GM18505 (cell line): ENCODE measurements at regions not wholly inside any gene's neighbourhood (a gene's known extent, or its start where the extent isn't known, plus 50 kb on each side); places are given as distances from the start of the nearest gene placed in this dataset.
"Not testable (repeated sequence)": the region's sequence is repeated elsewhere in the genome, so short reads cannot be mapped to it uniquely, and the experiment has no call there.

ENCODE experiments used
- ATAC-seq: cut with Tn5 transposase; IDR thresholded peaks from one replicate; pipeline ENCODE4 v1.9.1; 2021; ENCODE audit not compliant: unreplicated experiment
- POLR2A ChIP-seq: IDR thresholded peaks from 4 replicates; pipeline ENCODE4 v1.6.1; 2011; ENCODE audit warnings: borderline replicate concordance; ENCODE audit not compliant: insufficient read depth, insufficient read length; ENCODE audit errors: extremely low read depth

DNA sequence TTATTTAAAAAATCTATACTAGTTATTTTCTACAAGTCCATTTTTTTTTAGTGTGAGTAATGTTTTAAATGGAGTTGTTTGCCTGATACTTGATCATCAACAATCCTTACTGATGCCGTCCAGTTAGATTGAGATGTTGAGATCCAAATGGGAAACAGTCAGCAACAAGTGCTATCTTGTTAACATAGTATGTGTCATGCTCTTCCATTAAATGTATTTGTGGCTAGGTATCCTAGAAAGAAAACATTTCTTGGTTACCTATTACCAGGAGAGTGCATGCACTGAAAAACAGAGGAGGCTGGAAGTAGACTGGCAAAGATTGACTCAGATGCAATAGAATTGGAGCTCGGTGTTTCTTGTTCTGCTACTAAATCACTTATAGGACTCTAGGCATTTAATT, 123.4 kb upstream of the MAN2A1 start:
- no peak for ATAC-seq
- no peak for TF ChIP-seq POLR2A

DNA sequence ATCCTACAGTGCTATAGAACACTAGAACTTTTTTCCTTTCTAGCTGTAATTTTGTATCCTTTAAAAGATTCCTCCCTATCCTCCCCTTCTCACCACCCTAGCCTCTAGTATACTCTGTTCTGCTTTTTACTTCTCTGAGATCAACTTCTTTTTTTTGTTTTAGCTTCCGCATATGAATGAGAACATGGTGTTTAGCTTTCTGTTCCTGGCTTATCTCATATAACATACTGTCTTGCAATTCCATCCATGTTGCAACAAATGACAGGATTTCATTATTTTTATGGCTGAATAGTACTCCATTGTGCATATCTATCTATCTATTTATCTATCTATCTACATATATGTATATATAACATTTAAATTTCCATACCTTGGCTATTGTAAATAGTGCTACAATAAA, 126.0 kb upstream of the MAN2A1 start:
- ATAC-seq, result no peak
- TF ChIP-seq POLR2A, result no peak

DNA sequence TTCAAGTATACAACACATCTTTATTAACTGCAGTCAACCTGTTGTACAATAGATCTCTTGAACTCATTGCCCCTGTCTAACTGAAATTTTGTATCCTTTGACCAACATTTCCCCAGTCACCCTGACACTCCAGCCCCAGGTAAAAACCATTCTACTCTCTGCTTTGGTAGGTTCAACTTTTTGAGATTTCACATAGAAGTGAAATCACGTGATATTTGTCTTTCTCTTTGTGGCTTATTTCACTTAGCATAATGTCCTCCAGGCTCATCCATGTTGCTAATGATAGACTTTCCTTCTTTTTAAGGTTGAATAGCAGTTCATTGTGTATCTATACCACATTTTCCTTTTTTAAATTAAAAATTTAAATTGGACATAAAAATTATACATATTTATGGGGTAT, 126.5 kb upstream of the MAN2A1 start:
- TF ChIP-seq POLR2A, result no peak
- no peak for ATAC-seq

DNA sequence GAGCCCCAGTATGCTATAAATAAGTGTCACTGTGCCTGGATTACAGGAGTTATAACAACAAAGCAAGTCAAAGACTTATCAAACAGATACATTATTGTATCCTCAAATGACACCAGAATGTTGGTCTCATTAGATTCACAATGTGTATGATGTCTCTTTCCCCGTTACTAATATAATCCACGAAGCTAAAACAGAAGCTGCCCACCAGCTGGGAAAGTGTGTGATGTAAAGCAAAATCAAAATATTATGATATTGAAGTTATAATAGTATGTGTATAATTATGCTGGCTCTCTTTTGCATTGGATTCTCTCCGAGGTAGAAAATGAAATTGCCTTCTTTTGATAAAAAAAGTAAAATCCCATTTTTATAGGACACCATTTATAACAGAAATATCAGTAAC, 127.3 kb upstream of the MAN2A1 start:
- ATAC-seq, result no peak
- TF ChIP-seq POLR2A, result no peak

DNA sequence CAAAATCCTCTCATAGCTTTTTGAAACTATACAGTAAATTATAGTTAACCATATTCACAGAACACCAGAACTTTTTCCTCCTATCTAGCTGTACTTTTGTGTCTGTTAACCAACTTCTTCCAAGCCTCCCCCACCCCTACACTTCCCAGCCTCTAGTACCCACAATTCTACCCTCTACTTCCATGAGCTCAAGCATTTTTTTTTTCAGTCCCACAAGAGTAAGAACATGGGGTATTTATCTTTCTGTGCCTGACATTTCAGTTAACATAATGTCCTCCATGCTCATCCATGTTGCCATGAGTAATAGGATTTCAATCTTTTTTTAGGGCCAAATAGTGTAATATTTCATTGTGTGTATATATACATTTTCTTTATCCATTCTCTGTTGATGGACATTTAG, 128.3 kb upstream of the MAN2A1 start:
- TF ChIP-seq POLR2A, result no peak
- ATAC-seq, result no peak

DNA sequence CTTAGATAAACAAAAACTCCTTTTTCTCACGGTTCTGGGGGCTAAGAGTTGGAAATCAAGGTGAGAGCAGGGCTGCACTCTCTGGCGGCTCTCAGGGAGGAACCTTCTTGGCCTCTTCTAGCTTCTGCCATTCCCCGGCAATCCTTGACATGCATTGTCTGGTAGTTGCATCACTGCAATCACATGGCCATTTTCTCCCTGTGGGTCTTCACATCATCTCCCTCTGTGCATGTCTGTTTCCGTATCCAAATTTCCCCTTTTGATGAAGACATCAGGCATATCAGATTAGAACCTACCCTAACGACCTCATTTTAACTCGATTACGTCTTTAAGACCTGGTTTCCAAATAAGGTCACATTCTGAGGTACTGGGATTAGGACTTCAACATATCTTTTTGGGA, 129.2 kb upstream of the MAN2A1 start:
- TF ChIP-seq POLR2A, result no peak
- no peak for ATAC-seq

DNA sequence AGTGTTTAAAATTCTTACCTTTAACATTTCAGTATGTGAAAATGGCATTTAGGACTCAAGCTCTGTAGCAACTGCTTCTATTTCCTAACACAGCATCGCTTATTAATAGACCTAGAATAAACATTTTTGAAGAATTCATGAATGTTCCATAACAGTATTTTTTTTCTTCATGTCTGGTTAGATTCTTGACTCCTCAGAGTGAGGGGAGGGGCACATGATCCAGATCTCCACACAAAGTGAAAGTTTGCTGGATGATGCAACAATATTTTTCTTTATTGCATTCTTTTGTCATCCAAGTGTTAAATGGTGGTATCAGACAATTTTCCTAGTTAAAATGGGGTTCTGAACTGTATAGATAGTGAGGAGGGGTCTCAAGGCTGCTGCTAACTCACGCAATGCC, 130.8 kb upstream of the MAN2A1 start:
- no peak for ATAC-seq
- TF ChIP-seq POLR2A, result no peak

DNA sequence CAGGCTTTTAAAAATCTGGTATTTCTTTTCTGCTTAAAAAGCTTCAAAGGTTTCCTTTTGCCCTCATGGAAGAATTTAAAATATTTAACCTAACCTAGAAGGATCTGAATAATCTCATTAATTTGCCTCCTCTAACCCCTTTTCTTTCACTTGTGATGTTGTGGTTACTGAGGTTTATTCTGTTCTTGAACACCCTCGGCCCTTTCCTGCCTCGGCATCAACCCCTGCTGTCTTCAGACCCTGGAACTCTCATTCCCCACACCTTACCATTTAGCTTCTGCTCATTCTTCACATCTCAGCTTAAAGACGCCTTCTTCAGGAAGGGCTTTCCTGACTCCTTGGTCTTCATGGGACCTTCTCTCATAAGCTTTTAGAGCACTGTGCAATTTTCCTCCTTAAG, 131.4 kb upstream of the MAN2A1 start:
- no peak for TF ChIP-seq POLR2A
- no peak for ATAC-seq

DNA sequence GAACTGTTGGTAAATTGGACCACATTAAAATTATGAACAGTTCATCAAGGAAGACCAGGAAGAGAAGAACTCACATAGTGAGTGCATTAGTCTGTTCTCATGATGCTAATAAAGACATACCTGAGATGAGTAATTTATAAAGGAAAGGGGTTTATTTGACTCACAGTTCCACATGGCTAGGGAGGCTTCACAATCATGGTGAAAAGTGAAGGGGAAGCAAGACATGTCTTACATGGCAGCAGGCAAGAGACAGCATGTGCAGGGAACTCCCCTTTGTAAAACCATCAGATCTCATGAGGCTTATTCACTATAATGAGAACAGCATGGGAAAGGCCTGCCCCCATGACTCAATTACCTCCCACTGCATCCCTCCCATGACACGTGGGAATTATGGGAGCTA, 135.9 kb upstream of the MAN2A1 start:
- TF ChIP-seq POLR2A, result no peak
- no peak for ATAC-seq

DNA sequence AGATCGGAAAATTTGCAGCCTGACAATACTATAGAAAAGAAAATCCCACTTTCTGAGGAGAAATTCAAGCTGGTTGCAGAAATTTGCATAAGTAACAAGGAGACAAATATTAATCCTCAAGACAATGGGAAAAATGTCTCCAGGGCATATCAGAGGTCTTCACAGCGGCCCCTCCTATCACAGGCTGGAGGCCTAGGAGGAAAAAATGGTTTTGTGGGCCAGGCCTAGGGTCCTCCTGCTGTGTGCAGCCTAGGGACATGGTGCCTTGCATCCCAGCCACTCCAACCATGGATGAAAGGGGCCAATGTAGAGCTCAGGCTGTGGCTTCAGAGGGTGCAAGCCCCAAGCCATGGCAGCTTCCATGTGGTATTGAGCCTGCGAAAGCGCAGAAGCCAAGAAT, 138.5 kb upstream of the MAN2A1 start:
- not testable (repeated sequence) for ATAC-seq

DNA sequence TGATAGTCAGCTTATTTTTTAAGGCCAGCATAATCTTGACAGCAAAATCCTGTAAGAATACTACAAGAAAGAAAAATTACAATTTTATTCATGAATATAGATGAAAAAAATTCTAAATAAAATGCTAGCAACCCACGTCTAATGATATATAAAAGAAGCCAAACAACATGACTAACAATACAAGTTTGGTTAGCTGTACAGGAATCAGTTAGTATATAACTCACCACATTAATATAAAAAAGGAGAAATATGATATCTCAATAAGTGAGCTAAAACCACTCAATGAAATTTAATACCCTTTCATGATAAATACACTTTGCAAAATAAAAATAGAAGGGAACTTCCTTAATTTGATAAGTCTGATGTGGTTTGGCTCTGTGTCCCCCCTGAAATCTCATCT, 139.7 kb upstream of the MAN2A1 start:
- no peak for TF ChIP-seq POLR2A
- ATAC-seq, result no peak

DNA sequence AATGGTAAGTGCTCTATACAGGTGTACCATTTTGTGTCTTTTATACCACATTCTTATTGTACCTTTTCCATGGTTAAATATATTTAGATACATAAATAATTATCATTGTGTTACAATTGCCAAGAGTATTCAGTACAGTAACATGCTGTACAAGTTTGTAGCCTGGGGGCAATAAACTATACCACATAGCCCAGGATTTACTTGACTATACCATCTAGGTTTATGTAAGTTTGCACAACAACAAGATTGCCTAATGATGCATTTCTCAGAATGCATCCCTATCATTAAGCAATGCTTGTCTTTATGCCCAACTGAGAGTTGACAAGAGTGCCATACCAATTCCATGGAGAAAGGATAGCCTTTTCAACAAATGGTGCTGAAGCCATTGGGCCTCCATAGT, 136.7 kb upstream of the PJA2 start:
- no peak for TF ChIP-seq POLR2A
- ATAC-seq, result no peak

DNA sequence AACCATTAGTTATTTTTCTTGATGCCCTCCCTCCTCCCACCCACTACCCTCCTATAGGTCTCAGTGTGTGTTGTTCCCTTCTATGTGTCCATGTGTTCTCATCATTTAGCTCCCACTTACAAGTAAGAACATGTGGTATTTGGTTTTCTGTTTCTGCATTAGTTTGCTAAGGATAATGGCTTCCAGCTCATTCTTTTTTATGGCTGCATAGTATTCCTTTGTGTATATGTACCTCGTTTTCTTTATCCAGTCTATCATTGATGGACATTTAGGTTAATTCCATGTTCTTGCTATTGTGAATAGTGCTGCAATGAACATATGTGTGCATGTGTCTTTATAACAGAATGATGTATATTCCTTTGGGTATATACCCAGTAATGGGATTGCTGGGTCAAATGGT, 135.1 kb upstream of the PJA2 start:
- ATAC-seq, result not testable (repeated sequence)

DNA sequence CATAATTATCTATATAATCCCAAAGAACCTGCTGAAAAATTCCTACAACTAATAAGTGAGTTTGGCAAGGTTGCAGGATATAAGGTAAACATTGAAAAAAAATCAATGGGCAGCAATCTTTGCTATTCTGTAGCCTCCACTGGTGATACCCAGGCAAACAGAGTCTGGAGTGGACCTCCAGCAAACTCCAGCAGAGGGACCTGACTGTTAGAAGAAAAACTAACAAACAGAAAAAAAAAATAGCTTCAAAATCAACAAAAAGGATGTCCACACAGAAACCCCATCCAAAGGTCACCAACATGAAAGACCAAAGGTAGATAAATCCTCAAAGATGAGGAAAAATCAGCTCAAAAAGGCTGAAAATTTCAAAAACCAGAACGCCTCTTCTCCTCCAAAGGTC, 128.9 kb upstream of the PJA2 start:
- not testable (repeated sequence) for ATAC-seq

DNA sequence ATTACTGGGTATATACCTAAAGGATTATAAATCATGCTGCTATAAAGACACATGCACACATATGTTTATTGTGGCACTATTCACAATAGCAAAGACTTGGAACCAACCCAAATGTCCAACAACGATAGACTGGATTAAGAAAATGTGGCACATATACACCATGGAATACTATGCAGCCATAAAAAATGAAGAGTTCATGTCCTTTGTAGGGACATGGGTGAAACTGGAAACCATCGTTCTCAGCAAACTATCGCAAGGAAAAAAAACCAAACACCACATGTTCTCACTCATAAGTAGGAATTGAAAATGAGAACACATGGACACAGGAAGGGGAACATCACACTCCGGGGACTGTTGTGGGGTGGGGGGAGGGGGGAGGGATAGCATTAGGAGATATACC, 125.3 kb upstream of the PJA2 start:
- not testable (repeated sequence) for ATAC-seq

DNA sequence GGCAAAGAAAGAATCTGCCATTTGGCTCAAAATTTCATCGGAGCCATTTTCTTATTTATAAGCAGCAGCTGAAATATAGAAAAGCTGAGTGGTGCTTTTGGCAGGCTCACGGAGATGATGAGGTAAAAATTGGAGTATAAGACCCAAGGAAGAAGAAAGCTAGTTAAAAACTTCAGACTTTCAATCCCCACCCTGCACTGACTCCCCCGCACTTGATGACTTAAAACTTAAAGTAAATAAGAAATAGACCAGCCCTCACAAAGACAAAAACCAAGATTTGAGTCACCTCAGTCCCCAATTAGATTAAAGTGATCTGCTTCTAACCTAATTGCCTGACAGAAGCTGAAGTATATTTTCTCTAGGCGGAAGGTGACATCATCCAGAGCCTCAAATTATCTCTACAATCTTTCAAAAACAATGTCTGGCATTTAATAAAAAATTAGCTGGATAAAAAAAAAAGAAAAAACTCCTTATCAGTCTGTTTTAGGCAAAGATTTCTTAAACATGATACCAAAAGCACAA, 124.0 kb upstream of the PJA2 start:
- ATAC-seq, result no peak
- TF ChIP-seq POLR2A, result no peak

DNA sequence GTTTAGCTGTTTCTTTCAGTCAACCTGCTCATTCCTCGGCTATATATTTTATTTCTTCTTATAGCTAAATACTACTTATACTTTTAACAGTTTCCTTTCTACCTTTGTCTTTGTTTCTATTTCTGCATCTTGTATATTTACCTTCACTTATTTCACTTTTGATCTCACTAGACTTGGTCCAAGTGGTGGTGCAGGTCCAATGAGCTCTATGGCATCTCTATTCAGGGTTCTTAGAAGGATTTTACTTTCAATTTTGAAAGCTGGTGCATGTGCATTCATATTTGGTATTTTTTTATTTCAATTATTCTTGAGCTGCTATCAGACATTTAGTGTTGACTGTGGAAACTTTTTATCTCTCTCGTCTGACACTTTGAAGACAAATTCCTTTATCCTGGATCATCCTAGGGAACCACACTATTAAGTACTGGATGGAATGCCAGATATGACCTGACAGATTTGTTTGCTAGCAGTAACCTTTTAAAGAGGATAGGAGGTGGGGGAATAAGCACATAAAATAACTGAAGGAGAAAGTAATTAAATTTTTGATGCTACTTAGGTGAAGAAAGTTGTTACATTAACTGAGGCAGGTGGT, 123.1 kb upstream of the PJA2 start:
- no peak for TF ChIP-seq POLR2A
- no peak for ATAC-seq
